RKO (cell line): ENCODE measurements at regions not wholly inside any gene's neighbourhood (a gene's known extent, or its start where the extent isn't known, plus 50 kb on each side); places are given as distances from the start of the nearest gene placed in this dataset.
"Not testable (repeated sequence)": the region's sequence is repeated elsewhere in the genome, so short reads cannot be mapped to it uniquely, and the experiment has no call there.

Experiments used
- DNase-seq: peaks from one replicate; pipeline ENCODE4 v3.0.0-alpha.2; 2016; ENCODE audit warnings: low spot score

DNA sequence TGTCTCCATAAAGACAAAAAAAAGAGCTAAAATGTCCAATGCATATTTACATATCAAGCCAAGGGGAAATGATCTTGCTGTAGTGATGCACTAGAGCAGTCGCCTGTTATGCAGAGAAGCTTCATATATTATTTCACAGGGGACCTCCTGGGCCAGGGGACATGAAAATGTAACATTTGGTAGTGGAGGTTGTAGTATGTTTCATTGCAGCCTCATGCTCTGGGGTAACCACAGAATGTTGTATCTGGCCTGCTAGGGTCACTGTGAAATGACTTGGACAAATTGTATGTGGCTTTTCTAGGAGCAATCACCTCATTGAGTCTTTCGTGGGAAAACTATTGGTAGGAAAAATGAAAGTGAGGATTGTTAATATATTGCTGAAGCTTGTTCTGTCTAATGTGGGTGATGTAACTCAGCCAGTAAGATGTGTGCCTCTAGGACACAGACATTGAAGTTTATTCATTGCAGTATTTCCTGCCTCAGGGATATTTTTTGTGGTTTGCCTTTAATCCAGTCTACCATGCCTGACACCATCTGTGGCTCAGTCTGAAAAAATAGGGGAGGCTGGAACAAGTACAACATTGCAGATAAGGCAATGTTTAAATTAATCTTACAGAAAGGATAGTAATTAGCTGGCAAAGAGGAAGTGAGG is 430.8 kb upstream of the TNC start:
- no peak for DNase-seq

DNA sequence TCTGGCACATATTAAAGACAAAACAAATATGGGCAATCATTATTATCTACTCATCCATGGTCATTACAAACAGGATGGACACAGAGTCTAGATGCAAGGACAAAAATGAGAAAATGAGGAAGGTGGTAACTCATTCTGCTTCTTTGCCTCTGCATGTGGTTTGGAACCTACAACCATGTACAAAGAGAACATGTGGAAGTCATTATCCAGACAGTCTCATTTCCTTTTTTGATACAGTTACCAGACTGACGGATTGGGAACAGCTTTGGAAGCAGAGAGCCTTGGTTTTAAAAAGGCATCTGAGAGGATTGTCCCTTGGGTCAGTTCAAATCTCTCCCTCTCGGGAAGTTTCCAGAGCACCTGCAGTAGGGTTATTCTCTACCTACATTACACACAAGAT is 433.4 kb upstream of the TNC start:
- DNase-seq, result no peak

DNA sequence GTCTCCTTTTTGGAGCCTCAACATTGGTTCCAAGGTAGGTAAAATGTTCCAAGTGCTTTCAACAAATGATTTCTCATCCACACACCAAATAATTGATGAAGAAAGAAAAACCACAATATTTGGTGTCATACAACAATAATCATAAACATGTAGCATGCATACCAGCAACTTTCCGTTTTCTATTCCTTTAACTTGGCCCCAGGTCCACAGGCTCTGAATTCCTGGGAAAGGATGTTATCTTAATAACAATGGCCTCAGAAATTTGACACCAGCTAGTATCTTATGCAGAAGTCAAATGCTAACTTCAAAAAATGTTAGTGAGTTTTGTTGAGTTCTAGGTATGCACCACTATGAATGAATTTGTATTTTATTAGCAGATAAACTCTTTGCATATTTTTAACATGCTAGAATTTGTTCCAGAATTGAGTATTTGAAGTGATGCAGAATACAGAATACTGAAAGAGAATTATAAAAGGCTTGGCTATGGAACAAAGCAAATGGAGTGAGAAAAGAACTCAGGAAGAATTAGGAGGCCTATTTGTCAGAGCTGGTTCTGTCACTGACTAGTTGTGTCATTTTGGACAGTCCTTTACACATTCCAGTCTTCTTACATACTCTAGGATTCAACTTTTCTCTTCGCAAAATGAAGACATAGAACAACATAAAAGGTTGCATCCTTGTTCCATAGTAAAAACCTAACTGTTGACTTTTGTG is 435.3 kb upstream of the TNC start:
- DNase-seq, result no peak

DNA sequence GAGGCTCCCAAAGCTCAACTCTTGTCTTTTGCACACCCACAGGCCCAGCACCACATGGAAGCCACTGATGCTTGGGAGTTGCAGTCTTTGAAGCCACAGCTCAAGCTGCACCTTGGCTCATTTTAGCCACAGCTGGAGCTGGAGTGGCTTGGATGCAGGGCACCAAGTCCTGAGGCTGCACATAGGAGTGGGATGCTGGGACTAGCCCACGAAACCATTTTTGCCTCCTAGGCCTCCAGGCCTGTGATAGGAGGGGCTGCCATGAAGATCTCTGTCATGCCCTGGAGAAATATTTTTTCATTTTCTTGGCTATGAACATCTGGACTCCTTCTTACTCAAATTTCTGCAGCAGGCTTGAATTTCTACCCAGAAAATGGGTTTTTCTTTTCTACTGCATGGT is 438.5 kb upstream of the TNC start:
- DNase-seq, result no peak

DNA sequence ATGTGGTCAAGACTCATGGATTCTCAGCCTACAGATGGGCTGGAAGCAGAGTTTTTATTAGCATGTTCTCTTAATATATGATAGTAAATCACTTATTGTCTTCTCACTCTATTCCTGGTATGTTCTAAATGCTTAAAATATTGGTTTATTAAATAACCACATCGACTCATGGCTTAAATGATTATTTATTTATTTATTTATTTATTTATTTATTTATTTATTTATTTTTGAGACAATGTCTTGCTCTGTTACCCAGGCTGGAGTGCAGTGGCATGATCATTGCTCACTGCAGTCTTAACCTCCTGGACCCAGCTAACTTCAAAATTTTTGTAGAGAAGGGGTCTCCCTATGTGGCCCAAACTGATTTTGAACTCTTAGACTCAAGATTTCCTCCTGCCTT is 457.2 kb upstream of the TNC start:
- DNase-seq, result no peak

DNA sequence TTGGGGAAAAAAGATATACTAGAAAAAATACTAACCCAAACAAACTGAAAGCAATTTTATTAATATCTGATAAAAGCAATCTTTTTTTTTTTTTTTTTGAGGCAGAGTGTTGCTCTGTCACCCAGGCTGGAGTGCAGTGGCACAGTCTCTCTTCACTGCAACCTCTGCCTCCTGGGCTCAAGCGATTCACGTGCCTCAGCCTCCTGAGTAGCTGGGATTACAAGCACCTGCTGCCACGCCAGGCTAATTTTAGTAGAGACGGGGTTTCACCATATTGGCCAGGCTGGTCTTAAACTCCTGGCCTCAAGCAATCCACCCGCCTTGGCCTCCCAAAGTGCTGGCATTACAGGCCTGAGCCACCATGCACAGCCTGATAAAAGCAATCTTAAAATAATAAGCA is 467.5 kb upstream of the TNC start:
- DNase-seq, result not testable (repeated sequence)

DNA sequence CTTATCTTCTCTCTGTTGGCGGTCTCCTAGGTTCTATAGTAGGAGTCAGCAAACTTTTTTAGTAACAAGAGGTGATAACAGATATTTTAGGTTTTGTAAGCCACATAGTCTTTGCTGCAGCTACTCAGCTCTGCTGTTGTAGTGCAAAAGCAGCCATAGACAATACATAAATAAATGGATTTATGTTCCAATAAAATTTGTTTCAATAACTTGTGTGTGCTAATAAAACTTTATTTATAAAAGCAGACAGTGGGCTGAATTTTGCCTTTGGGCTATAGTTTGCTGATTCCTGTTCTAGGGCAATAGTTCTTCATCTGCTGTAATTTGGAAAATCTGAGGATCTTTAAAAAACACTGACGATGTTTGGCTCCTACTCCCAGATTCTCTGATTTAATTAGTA is 469.4 kb upstream of the TNC start:
- DNase-seq, result no peak

DNA sequence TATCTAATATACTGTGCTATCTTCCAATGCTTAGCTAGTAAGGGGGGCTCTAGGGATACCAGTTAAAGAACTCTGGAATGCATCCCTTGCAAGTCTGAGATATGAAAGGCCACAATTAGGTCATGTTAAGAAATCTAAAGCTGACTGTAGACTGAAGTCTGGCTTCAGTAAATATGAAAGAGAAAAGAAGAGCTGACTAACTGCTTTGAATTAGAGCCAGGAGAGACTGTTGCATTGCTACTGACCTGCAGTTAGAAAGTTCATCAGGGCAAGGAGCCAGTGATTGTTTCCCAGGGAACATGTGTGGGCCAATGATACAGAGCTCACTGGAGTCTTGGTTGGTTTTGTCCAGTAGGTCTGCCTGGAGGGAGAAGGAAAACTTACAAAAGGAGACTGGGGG is 472.1 kb upstream of the TNC start:
- DNase-seq, result peak; percentile 15

DNA sequence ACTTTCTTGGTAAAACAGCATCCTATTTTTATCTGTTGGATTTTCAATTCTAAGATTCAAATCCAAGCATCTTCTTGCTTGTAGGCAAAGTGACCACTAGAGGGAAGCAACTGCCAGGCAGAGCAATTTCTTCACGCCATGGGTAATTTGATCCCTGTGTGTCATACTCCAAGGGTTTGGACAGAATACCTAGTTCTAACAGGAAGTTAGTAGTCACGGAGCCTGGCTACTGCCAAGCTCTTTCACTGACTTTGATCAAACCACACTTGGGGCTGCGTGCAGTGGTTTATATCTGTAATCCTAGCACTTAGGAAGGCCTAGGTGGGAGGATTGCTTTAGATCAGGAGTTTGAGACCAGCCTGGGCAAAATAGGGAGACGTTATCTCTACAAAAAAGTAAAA is 473.6 kb upstream of the TNC start:
- peak; percentile 99 for DNase-seq

DNA sequence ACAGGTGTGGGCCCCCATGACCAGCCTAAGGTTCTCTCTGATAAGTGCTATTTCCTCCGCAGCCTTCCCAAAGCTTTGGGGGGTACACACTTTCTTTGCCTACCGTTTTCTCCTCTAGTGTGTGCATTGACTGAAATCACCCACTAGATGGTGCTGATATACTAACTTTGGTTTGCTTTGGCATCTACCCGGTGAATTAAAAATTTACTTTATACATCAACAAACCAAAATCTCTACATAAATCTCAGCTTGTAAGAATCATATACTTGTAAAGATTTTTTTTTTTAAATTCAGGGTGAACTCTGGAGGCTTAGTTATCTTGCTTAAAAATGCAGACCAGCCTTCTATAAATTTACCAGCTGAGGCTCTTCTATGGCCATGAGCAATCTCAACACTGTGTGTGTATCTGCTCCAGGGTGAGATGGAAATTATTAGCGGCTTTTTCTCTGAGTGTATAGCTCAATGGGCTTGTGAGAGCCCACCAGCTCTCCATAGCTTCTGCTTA is 475.7 kb upstream of the TNC start:
- peak; percentile 62 for DNase-seq

DNA sequence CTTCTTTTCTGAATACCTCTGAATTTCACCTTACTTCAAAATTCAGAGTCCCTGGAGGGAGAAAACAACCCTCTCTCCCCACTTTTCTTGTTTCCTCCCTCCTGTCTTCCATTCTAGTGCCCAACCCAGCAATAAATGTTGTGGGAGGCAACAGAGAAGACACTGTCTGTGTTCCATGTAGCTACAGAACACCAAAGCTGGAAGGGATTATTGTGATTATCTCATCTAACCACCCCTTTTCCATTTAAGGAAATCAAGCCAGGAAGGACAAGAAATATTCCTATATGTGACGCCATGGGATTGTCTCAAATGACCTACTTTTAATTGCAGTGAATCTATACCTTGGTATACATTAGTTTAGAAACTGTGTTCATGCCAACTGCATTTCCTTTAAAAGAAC is 476.6 kb upstream of the TNC start:
- DNase-seq, result no peak

DNA sequence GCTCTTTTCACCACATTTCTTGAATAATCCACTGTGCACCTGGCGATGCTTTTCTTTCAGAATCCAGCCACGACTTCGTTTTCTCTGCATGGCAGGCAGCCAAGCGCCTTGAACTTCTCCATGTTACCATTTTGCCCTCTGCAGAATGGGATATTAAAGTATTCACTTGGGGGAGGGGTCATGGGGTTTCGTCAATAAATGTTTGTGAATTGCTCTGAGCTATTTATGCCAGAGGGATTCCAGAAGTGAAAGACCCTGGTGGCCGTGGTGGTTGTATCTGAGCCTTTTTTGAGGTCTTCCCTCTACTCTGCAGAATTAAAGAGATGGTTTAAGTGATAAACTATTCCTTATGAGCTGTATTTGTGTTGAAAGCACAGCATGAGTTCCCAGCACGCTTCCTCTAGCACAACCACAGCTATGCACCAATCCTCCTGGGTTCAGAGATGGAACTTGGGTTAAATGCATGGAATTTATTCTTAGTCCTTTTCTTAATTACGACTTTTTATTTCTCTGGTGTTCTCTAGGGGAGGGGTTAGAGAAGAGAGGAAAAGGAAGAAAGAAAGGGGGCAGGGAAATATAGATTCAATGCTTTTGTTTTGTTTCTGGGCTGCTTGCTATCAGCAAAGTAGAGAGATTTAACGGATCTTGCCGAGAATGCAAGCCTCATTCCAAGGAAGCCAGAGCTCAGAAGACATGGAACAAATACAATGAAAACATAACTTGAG is 478.2 kb upstream of the TNC start:
- no peak for DNase-seq

DNA sequence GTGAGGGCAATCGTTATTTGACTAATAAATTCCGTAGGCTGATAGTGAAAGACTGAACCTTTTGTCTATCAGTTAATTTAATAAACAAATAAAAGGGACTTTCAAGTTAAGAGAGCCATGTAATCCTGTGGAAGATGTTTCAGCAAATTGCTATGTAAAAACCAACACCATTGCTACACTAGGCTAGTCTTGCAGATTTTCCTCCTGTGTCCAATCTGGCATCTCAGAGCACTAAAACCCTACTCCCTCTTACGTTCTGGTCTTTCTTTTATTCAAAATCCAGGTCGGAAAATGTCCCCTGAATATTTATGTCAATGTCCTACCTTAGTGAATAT is 478.8 kb upstream of the TNC start:
- no peak for DNase-seq

DNA sequence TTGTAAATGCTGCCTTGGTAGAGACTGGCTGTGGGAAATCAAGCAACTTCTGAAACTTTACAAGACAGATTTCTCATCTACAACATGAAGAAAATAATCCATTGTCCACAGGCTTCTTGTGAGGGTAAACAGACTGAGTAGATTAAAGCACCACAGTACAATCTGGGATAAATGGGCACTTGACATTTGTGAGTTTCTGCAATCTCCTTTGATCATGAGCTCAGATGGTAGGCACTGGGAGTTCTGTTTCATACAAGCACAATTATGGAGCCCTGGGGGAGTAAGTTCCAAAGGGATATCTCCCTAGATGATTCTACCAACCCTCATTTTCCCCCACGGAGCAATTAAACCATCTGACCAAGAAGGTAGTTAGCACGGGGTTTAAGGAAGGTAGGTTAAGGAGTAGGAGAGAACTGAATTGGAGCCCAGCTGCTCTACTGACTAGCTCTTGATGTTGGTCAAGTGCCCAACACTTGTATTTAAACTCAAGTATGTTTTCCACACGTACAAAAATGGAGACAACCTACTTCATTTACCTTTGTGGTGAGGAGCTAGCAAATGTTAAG is 479.5 kb upstream of the TNC start:
- DNase-seq, result no peak

DNA sequence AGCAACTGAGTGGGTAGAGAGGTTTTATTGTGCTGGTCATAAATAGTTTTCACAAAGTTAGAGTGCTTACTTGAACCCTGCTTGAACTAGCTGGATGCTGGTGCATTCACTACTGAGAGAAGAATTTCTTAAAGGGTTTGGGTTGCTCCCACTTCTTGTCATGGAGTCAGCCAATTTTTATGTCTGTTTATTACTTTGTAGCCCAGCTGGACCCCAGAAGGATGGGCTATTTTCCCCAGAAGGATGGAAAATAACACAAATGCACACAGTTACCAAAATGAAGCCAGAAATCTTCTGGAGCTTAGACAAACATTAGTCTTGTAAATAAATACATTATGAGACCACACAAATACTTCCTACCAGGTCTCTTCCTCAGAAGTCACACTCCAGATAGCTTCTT is 480.8 kb upstream of the TNC start:
- DNase-seq, result no peak

DNA sequence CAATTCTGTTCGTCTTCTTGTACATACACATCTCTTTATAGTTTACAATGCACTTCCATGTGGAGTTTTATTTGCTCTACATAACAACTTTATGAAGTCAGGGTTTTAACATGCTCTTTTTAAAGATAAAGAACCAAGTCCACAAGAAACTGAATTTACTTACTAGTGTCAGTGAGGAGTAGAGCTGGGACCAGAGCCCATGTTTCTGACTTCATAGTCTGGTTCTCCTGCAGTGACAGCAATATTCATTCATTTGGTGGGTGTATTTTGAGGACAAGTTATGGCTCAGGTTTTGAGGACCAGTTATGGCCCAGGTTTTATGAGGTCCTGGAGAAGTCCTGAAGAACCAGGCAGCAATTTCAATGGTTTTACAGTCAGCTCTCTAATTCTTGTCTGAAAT is 481.9 kb upstream of the TNC start:
- no peak for DNase-seq

DNA sequence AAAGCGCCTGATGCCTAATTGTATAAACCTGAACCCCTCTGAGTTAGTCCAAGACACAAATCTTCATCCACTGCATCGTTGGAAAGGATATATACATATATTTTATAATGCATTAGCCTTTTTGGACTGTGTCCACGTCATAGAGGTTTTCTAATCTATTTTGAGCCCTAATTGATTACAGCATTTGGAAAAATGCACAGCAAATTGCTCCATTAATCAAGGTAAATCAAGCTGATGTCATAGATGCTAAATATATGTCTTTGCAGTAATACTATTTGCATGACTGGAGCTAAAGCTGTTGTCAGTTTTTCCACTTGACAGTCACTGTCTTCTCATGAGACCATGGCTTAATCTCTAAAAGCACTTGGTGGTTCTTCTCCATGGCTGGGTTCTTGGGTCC is 483.5 kb upstream of the TNC start:
- no peak for DNase-seq

DNA sequence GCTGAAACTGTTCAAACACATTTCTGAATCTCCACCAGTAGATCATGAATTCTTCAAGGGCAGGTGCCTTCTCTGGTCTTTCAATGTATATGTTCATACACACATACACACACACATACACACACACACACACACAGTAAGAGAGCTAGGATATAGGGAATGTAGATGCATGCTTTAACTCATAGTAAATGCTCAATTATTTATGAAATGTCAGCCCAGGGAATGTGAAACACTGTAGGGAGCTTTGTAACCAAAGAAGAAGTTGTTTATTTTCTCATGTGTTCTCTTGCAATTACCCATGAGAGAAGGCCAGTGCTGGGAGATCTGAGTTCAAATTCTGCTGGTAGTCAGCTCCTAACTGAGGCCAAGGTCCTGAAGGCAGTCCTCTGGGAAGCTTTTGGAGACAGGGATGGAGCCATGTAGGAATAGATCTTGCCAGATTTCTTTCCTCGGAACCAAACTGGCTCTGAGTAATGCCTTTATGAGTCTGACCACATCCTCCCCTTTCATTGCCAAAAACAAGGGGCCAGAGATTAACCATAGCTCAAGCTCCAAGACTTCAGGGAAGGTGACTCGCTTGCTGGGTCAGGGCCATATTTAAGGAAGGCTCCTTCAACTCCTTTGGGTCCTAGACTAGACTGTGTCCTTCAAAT is 487.0 kb upstream of the TNC start:
- DNase-seq, result peak; percentile 55

DNA sequence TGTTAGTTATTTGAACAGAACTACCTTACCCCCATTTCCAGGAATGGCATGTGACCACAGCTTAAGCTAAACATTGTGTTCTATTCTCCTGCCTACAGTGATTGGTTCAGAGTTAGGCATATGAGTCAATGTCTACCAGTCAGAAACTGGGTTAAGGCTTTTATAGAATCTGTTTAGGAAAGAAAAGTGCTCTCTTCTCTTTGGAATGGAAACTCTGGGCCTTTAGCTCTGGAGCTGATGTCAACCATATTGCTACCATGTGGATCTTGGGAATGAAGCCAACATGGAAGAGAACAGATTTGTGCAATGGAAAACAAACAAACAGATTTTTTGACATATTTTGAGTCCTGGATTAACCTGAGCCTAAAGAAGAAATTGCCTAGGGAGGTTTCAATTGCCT is 488.9 kb upstream of the TNC start:
- no peak for DNase-seq

DNA sequence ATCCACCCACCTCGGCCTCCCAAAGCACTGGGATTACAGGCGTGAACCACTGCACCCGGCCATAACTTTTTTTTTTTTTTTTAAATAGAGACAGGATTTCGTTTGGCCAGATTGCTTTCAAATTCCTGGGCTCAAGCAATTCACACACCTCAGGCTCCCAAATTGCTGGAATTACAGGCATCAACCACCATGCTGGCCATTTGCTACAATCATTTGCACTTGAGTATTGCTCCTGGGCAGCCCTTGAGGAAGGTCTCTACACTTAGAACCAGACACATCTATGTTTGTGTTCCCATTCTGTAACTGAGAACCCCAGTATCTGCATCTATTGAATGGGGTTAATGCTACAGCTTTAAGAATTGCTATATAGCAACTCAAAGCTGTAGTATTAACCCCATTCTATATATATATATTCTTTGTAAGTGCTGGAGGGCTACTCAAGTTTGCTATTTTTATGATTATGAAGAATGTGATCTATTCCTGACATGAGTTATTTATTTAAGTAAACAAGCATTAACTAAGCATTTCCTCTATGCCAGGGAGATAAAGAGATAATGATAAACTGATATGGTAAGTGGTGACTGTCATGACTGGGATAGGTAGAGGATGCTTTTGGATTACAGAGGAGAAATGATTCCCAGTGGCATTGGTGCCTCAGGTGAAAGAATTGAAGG is 496.5 kb upstream of the TNC start:
- no peak for DNase-seq

DNA sequence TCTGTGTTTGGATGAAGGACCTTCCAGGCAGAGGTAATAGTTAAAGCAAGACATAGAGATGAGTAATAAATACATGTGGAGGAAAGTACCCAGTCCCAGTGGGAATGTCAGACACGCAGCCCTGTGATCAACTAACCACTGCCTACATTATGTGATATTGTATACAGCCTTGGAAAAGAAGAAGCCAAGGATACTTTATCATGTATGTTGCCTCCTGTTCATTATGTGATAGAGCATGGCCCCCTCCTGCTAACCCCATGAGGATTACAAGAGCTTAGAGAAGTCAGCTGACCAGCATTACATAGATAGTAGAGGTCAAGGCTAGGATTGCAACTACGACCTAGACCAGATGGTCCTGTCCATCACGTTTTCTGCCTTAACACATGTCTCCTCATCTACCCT is 497.0 kb upstream of the TNC start:
- no peak for DNase-seq
